Keratinocyte (primary cell): ENCODE measurements at regions not wholly inside any gene's neighbourhood (a gene's known extent, or its start where the extent isn't known, plus 50 kb on each side); places are given as distances from the start of the nearest gene placed in this dataset.

ENCODE experiments used
- DNase-seq: peaks from one replicate; pipeline ENCODE4 v3.0.0-alpha.2; 2011; ENCODE audit warnings: low read depth, missing footprints, low spot score
- FAIRE-seq: peaks from 2 replicates; lab custom pipeline; 2011; peaks lifted over from hg19 to GRCh38; lab: Jason Lieb, UNC
- H2AFZ ChIP-seq: 2 replicates; pipeline ENCODE4 v1.6.0; 2012; ENCODE audit warnings: low read length, control low read depth, inconsistent platforms; ENCODE audit not compliant: control insufficient read depth
- H3K27ac ChIP-seq: 2 replicates; pipeline ENCODE4 v1.5.1; 2011; ENCODE audit warnings: low read length; ENCODE audit not compliant: control insufficient read depth, insufficient read depth
- H3K27me3 ChIP-seq: 3 replicates; pipeline ENCODE4 v1.6.0; 2011; ENCODE audit warnings: low read length; ENCODE audit not compliant: control insufficient read depth, insufficient read depth; ENCODE audit errors: extremely low read depth
- H3K36me3 ChIP-seq, 2 experiments: 2 replicates in 1 of 2; 3 replicates in 1 of 2; pipeline ENCODE4 v1.5.1; 2011; ENCODE audit warnings: low read length in 2 of 2, mild to moderate bottlenecking in 1 of 2; ENCODE audit not compliant: control insufficient read depth in 2 of 2, insufficient read depth in 2 of 2; ENCODE audit errors: extremely low read depth in 1 of 2
- H3K4me1 ChIP-seq: 3 replicates; pipeline ENCODE4 v1.5.1; 2011; ENCODE audit warnings: low read length; ENCODE audit not compliant: control insufficient read depth, insufficient read depth; ENCODE audit errors: extremely low read depth
- H3K4me2 ChIP-seq: 3 replicates; pipeline ENCODE4 v1.6.0; 2011; ENCODE audit warnings: low read depth, low read length; ENCODE audit not compliant: control insufficient read depth, insufficient read depth; ENCODE audit errors: extremely low read depth
- H3K4me3 ChIP-seq, 3 experiments: fragments of 200-600 bp in 1 of 3; sonication (generic) in 1 of 3; 2 replicates in 2 of 3; 3 replicates in 1 of 3; pipeline ENCODE4 v1.5.1; 2011 to 2016; ENCODE audit warnings: low read length in 3 of 3, mild to moderate bottlenecking in 3 of 3, control low read depth in 2 of 3, inconsistent platforms in 1 of 3, low read depth in 1 of 3, mixed read lengths in 1 of 3, mixed run types in 1 of 3, moderate library complexity in 1 of 3; ENCODE audit not compliant: control insufficient read depth in 2 of 3, insufficient read depth in 2 of 3; ENCODE audit errors: extremely low read depth in 1 of 3
- H3K79me2 ChIP-seq: 2 replicates; pipeline ENCODE4 v1.6.0; 2012; ENCODE audit warnings: low read length; ENCODE audit not compliant: control insufficient read depth, insufficient read depth
- H3K9ac ChIP-seq: 3 replicates; pipeline ENCODE4 v1.6.0; 2011; ENCODE audit warnings: low read length; ENCODE audit not compliant: control insufficient read depth, insufficient read depth; ENCODE audit errors: extremely low read depth
- H3K9me1 ChIP-seq: 3 replicates; pipeline ENCODE4 v1.6.0; 2011; ENCODE audit warnings: low read length; ENCODE audit not compliant: control insufficient read depth, insufficient read depth; ENCODE audit errors: extremely low read depth
- H3K9me3 ChIP-seq: 2 replicates; pipeline ENCODE4 v1.5.1; 2012; ENCODE audit warnings: low read depth, low read length; ENCODE audit not compliant: control insufficient read depth
- H4K20me1 ChIP-seq: 3 replicates; pipeline ENCODE4 v1.6.0; 2011; ENCODE audit warnings: low read length; ENCODE audit not compliant: control insufficient read depth, insufficient read depth; ENCODE audit errors: extremely low read depth
- EZH2 ChIP-seq: IDR thresholded peaks from one replicate; pipeline ENCODE4 v1.6.1; 2012; ENCODE audit warnings: inconsistent platforms, mild to moderate bottlenecking, low read length, moderate library complexity
- dilution Hi-C: fragments of 300-500 bp; cut with MboI; formaldehyde crosslinking; loops from one replicate; pipeline ENCODE4 v1.7.0; 2020; ENCODE audit warnings: low sequenced_read_pairs; ENCODE audit not compliant: extremely low pct_ligation_motif_present
- TF ChIP-seq, protein P1 (sequence below), 3 experiments: IDR thresholded peaks in 1 of 3; conservative IDR thresholded peaks in 1 of 3; optimal IDR thresholded peaks in 1 of 3; 2 replicates in 2 of 3; 3 replicates in 1 of 3; pipeline versions ENCODE3 to v1.5.1; 2011; ENCODE audit warnings: low read length in 3 of 3, mild to moderate bottlenecking in 3 of 3, moderate library complexity in 2 of 3, control low read depth in 1 of 3, inconsistent platforms in 1 of 3; ENCODE audit not compliant: insufficient read depth in 2 of 3; ENCODE audit errors: extremely low read depth in 1 of 3

DNA sequence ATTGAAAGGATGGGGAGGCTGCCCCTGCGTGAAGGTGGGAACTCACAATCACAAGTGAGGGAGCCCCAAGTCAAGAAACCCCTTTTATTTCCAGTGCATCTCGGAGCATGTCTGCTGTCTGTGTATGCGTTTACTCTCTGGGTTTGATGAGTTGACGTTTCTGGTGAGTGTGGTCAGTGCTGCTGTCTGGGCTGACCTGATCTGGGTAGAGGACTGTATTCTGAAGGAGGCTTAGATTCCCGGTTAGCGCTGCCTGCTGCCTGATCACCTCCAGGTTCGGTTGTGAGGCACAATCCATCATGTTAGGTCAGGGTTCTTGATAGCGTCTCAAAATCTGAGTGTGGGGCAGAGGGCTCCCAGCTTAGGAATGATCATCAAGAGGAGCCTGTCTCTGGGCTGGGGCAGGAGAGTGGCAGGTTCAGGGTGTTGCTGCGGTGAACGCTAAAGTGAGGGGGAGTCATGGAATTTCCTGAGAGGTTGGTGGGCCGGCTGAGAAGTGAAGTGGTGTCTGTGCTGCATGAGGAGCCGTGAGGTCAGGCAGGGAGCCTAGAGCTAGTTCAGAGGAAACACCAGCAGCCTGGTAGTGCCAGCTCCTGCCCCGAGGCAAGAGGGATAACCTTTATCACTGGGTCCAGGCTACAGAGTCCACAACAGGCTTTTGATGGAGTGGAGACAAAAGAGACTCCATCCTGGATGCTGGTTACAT is 225.3 kb upstream of the CST7 start:
- DNase-seq (no peak), FAIRE-seq (no peak)
- Histone ChIP-seq H3K9me1 (no peaks in the 10 kb centered on the region), H2AFZ (no peak overlapping the region), H3K79me2 (no peaks in the 10 kb centered on the region), H3K4me2 (no peak overlapping the region), H3K4me1 (no peaks in the 10 kb centered on the region), H3K27me3 (no peaks in the 10 kb centered on the region), H3K4me3 (no peak overlapping the region), H3K9me3 (no peaks in the 10 kb centered on the region), H3K36me3 (no peaks in the 10 kb centered on the region), H3K9ac (no peak overlapping the region), H3K27ac (no peak overlapping the region), H4K20me1 (no peaks in the 10 kb centered on the region)
- TF ChIP-seq EZH2 = no peak
- TF ChIP-seq, protein P1, sequence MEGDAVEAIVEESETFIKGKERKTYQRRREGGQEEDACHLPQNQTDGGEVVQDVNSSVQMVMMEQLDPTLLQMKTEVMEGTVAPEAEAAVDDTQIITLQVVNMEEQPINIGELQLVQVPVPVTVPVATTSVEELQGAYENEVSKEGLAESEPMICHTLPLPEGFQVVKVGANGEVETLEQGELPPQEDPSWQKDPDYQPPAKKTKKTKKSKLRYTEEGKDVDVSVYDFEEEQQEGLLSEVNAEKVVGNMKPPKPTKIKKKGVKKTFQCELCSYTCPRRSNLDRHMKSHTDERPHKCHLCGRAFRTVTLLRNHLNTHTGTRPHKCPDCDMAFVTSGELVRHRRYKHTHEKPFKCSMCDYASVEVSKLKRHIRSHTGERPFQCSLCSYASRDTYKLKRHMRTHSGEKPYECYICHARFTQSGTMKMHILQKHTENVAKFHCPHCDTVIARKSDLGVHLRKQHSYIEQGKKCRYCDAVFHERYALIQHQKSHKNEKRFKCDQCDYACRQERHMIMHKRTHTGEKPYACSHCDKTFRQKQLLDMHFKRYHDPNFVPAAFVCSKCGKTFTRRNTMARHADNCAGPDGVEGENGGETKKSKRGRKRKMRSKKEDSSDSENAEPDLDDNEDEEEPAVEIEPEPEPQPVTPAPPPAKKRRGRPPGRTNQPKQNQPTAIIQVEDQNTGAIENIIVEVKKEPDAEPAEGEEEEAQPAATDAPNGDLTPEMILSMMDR (optimal IDR thresholded peaks at IDR 0.05 in 1 of 3, IDR thresholded peaks at IDR 0.05 in 1 of 3, conservative IDR thresholded peaks at IDR 0.05 in 1 of 3; ENCODE audit: extremely low read depth in 1 of 3, insufficient read depth in 2 of 3, low read length in 3 of 3) = no peak
- dilution Hi-C loops = no loop called here

DNA sequence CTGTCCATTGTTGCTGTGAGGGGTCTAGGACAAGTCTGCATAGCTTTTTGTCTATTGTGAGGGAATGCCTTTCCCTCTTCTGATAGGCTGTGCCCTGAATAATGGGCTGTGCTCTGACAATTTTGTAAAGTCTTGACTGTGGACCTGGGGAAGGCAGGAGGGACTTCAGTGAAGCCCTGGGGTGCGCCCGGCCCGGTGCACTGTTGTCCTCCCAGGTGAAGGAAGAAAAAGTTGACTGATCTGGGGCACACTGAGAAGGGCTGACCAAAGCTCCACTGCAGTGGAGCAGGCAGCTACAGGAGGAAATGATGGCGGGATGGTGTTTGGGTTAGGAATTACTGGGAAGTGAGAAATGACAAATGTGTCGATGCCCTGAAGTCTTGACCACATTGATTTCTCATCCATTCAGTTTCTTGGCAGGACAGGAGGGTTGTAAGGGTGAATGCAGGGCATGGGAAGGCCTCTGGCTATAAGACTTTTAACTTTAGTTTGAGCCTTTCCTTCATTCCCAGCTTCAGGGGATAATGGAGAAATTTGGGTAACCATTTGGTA is 224.0 kb upstream of the CST7 start:
- no peaks in the 10 kb centered on the region for H3K27me3 ChIP-seq
- H3K27ac ChIP-seq = no peak overlapping the region
- H3K4me1 ChIP-seq = no peaks in the 10 kb centered on the region
- no peaks in the 10 kb centered on the region for H3K79me2 ChIP-seq
- H3K9me1 ChIP-seq = no peaks in the 10 kb centered on the region
- H4K20me1 ChIP-seq = no peaks in the 10 kb centered on the region
- TF ChIP-seq, protein P1 (optimal IDR thresholded peaks at IDR 0.05 in 1 of 3, IDR thresholded peaks at IDR 0.05 in 1 of 3, conservative IDR thresholded peaks at IDR 0.05 in 1 of 3; ENCODE audit: extremely low read depth in 1 of 3, insufficient read depth in 2 of 3, low read length in 3 of 3) = no peak
- no peak for TF ChIP-seq EZH2
- DNase-seq (no peak), FAIRE-seq (no peak)
- H3K4me3 ChIP-seq = no peak overlapping the region
- no peaks in the 10 kb centered on the region for H3K9me3 ChIP-seq
- H3K9ac ChIP-seq = no peak overlapping the region
- no peaks in the 10 kb centered on the region for H3K36me3 ChIP-seq
- no peak overlapping the region for H3K4me2 ChIP-seq
- dilution Hi-C loops = no loop called here
- no peak overlapping the region for H2AFZ ChIP-seq
